OCI-LY3 (cell line): ENCODE measurements at regions not wholly inside any gene's neighbourhood (a gene's known extent, or its start where the extent isn't known, plus 50 kb on each side); places are given as distances from the start of the nearest gene placed in this dataset.

Source experiments
- H2AFZ ChIP-seq: fragments of 200-600, 300-600 bp; shearing (Covaris generic); 2 replicates; pipeline ENCODE4 v1.6.0; 2014; ENCODE audit warnings: antibody characterized with exemption, low read depth, low read length
- H3K27ac ChIP-seq: fragments of 200-600, 300-600 bp; sonication (generic); 2 replicates; pipeline ENCODE4 v1.5.1; 2014; ENCODE audit warnings: mild to moderate bottlenecking, low read length, moderate library complexity, mixed read lengths
- H3K27me3 ChIP-seq: fragments of 200-600, 300-600 bp; sonication (generic); 2 replicates; pipeline ENCODE4 v1.6.1; 2014; ENCODE audit warnings: low read depth, low read length, mixed read lengths
- H3K36me3 ChIP-seq: fragments of 200-600, 300-600 bp; sonication (generic); replicated peaks from 2 replicates; pipeline ENCODE3; 2014; ENCODE audit warnings: low read depth, low read length, mixed read lengths
- H3K4me1 ChIP-seq: fragments of 300-600, 200-600 bp; sonication (generic); 2 replicates; pipeline ENCODE4 v1.6.1; 2014; ENCODE audit warnings: low read length, mixed read lengths
- H3K4me2 ChIP-seq: fragments of 200-600, 300-600 bp; sonication (generic); 2 replicates; pipeline ENCODE4 v1.6.1; 2014; ENCODE audit warnings: low read length, mixed read lengths
- H3K4me3 ChIP-seq: fragments of 300-600, 200-600 bp; sonication (generic); 2 replicates; pipeline ENCODE4 v1.5.1; 2014; ENCODE audit warnings: antibody characterized with exemption, mild to moderate bottlenecking, low read length, moderate library complexity
- H3K79me2 ChIP-seq: fragments of 300-600, 200-600 bp; shearing (Covaris generic); 2 replicates; pipeline ENCODE4 v1.6.1; 2014; ENCODE audit warnings: mild to moderate bottlenecking, low read length, mixed read lengths
- H3K9ac ChIP-seq: fragments of 300-600, 200-600 bp; shearing (Covaris generic); 2 replicates; pipeline ENCODE4 v1.6.0; 2014; ENCODE audit warnings: mild to moderate bottlenecking, low read length, moderate library complexity
- H3K9me3 ChIP-seq: fragments of 200-600, 300-600 bp; shearing (Covaris generic); 2 replicates; pipeline ENCODE4 v1.6.1; 2014; ENCODE audit warnings: low read length, mixed read lengths; ENCODE audit not compliant: insufficient read depth
- H4K20me1 ChIP-seq: fragments of 200-600, 300-600 bp; sonication (generic); 2 replicates; pipeline ENCODE4 v1.6.1; 2016; ENCODE audit warnings: low read length, mixed read lengths; ENCODE audit not compliant: insufficient read depth
- CTCF ChIP-seq: fragments of 200-600, 300-600 bp; sonication (generic); IDR thresholded peaks from 2 replicates; pipeline ENCODE4 v1.5.1; 2014; ENCODE audit warnings: antibody characterized with exemption, low read length, low read depth
- EZH2phosphoT487 ChIP-seq: fragments of 200-600 bp; shearing (Covaris generic); IDR thresholded peaks from 2 replicates; pipeline ENCODE4 v1.6.1; 2018; ENCODE audit warnings: antibody characterized with exemption, mixed run types, low read depth

- no peak overlapping the region for H3K27ac ChIP-seq
- TF ChIP-seq CTCF, result peak; percentile 40
- no peak for TF ChIP-seq EZH2phosphoT487
- no peak overlapping the region for H3K4me2 ChIP-seq
- no peaks in the 10 kb centered on the region for H4K20me1 ChIP-seq
- no peak overlapping the region for H3K4me3 ChIP-seq
- no peaks in the 10 kb centered on the region for H3K27me3 ChIP-seq
- H3K4me1 ChIP-seq, result no peaks in the 10 kb centered on the region
- no peak overlapping the region for H2AFZ ChIP-seq
- H3K9me3 ChIP-seq, result no peaks in the 10 kb centered on the region
- no peak overlapping the region for H3K9ac ChIP-seq
- no peaks in the 10 kb centered on the region for H3K79me2 ChIP-seq
- no peaks in the 10 kb centered on the region for H3K36me3 ChIP-seq
These were observed 56.7 kb upstream of the EPB41L3 start for GRCh38 chr18:5600378-5601071.

GRCh38 chr18:5596585-5596984 lies 52.8 kb upstream of the EPB41L3 start:
- no peaks in the 10 kb centered on the region for H3K79me2 ChIP-seq
- H3K4me1 ChIP-seq, result no peaks in the 10 kb centered on the region
- no peaks in the 10 kb centered on the region for H3K9me3 ChIP-seq
- TF ChIP-seq CTCF (no peak), EZH2phosphoT487 (no peak)
- no peak overlapping the region for H3K4me3 ChIP-seq
- H3K27ac ChIP-seq, result no peak overlapping the region
- H3K27me3 ChIP-seq, result no peaks in the 10 kb centered on the region
- H4K20me1 ChIP-seq, result no peaks in the 10 kb centered on the region
- H3K9ac ChIP-seq, result no peak overlapping the region
- no peak overlapping the region for H3K4me2 ChIP-seq
- H3K36me3 ChIP-seq, result no peaks in the 10 kb centered on the region
- no peak overlapping the region for H2AFZ ChIP-seq
